DMS153 treated with DMSO at 0.1 percent for 48 hours (cell line): ENCODE measurements at regions not wholly inside any gene's neighbourhood (a gene's known extent, or its start where the extent isn't known, plus 50 kb on each side); places are given as distances from the start of the nearest gene placed in this dataset.
"Not testable (repeated sequence)": the region's sequence is repeated elsewhere in the genome, so short reads cannot be mapped to it uniquely, and the experiment has no call there.

Experiments used
- DNase-seq: peaks from one replicate; lab custom pipeline; 2025; ENCODE audit not compliant: unreplicated experiment; lab: John Stamatoyannopoulos, UW

DNA sequence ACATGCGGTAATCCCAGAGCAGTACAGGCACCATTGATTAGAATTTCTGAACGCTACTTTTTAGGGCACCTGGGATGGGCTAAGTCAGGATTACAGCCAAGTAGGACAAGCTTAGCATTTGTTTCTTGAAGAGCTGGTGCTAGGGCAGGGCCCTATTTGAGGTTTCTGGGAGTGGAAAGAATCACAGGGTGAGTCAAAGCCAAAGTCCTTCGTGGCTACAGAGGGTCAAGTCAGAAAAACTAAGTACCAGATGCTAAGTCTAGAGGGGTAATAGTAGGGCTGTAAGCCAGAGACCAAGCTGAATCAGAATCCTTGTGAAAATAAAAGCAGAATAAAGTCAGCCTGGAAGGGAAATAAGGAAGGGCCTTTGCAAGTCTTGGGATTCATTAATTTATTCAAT lies 448.6 kb downstream of the ZIC3 start:
- DNase-seq: no peak

DNA sequence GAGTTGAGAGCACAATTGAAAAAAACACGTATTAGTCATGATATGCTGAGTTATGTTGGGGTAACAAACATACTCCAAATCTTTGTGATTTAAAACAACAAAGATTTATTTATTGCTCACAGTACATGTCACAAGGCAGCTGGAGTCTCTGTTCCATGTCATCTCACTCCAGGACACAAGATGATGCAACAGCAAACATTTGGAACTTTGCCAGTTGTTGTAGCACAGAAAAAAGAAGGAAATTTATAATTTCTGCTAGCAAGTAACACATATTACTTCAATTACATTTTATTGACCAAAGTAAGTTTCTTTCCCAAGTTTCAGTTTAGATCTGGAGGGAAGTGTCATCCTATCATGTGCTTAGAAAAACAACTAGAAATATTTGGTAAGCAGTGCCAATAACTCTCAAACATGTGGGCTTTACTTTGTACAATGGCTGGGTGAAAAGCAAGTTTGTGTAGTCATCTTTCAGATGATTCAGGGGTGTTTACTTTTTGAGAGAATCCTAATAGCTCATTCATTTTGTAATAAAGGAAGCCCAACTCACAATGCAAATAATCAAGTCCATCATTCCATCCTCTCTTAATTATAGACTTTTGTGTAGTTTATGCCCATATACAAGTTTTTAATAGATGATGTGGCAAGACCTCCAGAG lies 452.3 kb downstream of the ZIC3 start:
- DNase-seq: peak; percentile 36

DNA sequence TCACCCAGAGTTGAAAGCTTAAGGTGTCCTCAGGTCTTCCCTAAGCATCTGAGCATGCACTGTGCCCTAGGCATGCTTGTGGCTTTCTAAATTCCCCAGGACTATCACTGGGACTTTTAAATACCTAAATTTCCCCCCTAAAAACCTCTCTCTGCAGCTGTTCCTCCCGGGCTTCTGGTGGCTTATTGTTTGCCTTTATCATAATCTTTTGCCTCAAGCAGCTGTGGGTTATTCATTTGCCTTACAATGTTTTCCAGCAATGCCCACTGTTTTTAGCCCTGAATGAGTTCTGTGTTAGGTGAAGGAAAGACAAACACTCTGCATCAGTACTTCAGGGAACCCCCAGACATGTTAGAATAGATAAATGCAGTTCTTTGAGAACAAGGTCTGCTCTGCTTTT lies 455.0 kb downstream of the ZIC3 start:
- no peak for DNase-seq

DNA sequence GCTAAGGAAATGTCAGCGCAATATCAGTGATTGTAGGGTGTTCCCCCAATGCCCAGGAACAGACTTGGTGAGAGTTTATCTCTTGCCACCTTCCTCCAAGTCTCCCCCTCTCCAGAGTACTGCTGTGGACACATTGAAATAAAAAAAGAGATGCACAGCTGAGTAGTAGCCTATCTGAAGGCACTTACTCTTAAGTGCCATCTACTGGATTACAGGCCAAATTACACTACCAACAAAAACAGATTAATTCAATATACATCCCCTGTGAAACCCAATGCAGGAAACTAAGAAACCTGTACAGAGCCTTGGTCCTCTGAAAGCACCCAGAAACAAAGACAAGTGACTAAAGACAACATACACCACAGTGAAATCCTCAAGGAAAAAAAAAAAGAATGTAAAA lies 460.3 kb downstream of the ZIC3 start:
- DNase-seq: peak; percentile 64

DNA sequence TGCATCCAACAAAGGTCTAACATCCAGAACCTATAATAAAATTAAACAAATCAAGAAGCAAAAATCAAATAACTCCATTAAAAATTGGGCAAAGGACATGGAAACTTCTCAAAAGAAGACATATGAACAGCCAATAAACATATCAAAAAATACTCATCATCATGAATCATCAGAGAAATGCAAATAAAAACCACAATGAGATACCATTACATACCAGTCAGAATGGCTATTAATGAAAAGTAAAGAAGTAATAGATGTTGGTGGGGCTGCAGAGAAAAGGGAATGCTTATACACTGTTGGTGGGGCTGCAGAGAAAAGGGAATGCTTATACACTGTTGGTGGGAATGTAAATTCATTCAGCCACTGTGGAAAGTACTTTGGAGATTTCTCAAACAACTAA lies 465.8 kb downstream of the ZIC3 start:
- DNase-seq: no peak

DNA sequence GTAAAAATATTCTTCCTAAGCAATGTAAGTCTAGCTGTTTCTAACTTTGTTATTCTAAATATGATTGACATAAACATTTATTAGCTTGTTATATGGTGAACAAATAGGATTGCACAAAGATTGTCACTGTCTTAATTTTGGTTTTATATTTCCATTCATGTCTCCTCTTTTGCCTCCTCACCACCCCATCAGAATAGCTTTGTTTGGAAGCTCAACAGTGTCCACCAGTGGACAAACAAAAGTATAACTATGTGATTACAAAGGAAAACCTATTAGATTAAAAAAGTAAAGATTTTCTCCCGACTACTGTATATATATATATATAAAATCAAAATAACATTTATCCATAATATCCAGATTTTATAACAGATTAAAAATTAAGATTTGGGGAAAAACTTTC lies 468.2 kb downstream of the ZIC3 start:
- DNase-seq: peak; percentile 7

DNA sequence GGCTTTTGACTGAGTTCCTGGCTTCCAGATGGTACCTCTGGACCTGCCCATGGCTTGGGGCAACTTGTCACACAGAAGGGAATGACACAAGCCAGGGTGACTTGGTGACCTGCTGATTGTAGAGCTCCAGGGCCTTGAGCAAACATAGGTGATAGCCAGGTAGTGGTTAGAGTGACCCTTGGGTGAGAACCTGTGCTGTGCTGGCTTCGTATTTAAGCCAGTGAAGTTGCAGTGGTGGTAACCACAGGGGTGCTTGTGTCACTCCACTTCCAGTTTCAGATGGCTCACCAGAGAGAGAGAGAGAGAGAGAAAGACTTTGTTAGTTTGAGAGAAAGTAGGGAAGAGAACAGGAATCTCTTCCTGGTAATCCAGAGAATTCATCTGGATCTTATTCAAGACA lies 471.6 kb downstream of the ZIC3 start:
- no peak for DNase-seq

DNA sequence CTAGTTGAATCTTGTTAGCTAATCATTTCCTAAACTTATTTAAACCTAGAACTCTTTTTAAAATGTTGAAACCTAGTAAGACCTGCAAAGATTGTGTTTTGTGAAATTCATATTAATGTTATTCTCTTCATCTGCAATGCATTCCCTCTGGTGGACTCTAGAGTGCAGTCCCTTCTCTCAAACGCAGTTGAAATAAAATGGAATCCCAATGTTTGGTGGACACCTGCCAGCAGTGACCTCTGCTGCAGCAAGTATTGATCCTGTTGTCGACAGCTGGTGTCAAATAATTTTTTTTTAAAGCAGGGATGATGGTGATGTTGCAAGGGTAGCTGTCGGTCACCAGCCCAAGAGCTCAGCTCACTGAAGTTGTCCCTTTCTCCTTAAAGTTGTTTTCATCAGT lies 492.0 kb downstream of the ZIC3 start:
- DNase-seq: no peak

DNA sequence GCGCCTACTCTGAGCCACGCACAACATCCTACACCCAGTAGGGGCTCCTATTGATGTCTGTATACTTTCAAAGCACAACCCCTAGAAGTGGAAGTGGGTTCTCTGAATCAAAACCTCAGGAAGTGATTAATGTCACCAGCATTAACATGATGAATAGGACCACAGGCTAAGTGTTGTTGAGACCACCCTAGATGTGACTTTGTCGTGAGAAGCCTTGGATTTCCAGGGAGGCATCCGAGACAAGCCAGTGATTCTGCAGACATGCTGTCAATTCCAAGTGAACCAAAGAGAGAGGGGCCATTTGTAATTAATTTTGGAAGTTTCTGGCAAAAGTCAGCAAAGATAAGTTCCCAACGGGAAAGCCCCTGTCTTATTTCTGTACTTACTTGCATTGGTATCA lies 493.0 kb downstream of the ZIC3 start:
- DNase-seq: no peak

DNA sequence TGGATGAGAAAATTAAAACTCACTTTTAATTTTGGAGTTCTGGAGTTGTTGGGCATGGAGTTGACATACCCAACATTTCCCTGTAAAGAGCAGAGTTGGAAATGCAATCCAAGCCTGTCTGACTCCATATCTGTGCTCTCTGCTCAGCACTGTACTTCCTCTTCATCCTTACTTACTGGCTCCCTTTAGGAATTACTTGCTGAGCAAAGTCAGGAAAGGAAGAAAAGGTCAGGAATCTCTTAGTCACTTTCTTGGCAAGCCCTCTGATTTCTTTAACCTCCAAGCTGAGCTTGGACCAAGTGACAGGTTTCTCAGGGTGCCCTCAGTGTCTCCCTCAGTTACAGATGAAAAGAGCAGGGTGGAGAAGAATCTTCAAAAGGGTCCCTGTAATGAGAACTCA lies 501.5 kb downstream of the ZIC3 start:
- DNase-seq: no peak

DNA sequence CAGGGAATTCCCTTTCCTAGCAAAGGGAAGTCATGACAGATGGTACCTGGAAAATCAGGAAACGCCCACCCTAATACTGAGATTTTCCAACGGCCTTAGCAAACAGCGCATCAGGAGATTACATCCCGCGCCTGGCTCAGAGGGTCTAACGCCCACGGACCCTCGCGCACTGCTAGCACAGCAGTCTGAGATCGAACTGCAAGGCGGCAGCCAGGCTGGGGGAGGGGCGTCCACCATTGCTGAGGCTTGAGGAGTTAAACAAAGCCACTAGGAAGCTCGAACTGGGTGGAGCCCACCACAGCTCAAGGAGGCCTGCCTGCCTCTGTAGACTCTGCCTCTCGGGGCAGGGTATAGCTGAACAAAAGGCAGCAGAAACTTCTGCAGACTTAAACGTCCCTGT lies 507.7 kb downstream of the ZIC3 start:
- DNase-seq: no peak

DNA sequence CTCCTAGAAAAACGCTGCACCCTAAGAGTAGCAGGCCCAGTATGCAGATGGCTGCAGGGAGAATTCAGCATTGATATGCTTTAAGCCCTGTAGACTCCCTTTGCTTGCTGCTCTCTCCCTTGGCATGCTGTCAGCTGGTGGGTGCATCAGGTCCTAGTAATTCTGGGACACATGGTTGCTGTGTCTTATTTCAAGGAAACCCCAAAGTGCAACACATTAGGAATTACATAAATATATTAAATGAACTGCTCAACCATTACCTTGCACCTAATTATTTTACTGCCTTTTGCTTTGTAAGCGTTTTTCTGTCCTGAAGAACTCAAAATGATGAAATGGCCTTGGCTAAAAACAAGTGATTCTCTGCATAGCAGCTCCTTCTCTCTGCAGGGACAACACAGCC lies 516.3 kb downstream of the ZIC3 start:
- DNase-seq: no peak

DNA sequence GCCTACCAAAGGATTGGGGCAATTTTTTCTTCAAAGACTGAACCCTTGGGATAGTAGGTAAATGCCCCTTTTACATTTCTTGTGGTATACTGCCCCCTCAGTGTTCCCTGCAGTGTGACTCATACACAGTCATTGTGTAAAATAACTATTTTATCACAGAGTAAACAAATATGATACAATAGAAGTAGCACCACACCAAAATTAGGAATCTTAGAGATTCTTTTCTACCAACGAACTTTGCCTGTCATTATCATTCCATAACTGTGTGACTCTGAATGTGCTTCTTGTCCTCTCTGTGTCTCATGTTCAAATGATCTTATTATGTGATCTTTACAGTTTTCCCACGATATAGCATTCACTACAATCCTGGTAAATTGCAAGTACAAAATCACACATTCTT lies 517.0 kb downstream of the ZIC3 start:
- DNase-seq: no peak

DNA sequence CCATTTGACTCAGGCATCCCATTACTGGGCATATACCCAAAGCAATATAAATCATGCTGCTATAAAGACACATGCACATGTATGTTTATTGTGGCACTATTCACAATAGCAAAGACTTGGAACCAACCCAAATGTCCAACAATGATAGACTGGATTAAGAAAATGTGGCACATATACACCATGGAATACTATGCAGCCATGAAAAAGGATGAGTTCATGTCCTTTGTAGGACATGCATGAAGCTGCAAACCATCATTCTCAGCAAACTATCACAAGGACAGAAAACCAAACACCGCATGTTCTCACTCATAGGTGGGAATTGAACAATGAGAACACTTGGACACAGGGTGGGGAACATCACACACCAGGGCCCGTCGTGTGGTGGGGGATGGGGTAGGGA lies 545.0 kb downstream of the ZIC3 start:
- not testable (repeated sequence) for DNase-seq

DNA sequence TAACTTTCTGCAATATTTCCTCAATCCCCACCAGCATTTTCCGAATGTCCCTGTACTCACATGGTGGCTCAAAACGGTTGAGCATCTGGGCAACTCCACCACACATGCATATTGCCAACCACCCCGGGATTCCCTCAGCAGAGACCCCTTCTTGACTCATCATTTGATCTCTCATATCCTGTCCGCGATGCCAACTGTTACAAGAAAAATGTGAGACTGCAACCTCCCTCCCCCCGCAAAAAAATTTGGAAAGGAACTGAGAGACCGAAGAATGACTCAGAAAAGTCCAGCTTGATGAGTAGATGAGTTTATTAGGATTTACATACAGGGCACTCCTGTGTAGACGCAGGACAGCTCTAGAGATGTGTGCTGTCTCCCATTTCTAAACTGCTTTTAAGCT lies 561.4 kb downstream of the ZIC3 start:
- DNase-seq: no peak

DNA sequence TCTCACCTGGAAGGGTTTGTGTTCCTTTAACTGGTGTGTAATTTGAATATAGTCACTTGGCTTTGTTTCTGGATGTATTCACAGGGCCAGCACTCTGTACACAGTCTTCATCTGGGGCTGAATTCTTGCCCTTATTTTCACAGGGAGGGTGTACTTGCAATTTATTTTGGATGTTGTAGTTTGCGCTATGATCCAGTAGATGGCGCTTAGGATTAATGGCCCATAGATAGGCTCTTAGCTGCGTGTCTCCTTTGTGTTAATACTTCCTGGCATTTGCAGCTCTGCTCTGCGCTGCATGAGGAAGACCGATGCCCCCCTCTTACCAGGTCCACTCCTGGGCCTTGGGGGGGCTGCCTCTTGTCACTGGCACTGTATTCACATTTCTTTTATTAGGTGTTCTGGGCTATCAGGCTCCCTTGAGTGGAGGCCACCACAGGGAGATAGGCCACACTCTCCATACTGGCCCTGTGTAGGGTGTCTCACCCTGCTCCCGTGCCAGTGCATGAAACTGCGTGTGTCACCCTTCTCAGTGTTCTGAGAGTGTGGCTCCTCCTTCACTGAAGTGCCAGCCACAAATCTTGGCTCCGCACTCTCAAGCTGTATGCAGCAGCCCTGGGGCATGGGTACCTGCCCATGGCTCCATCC lies 562.2 kb downstream of the ZIC3 start:
- DNase-seq: peak; percentile 16

DNA sequence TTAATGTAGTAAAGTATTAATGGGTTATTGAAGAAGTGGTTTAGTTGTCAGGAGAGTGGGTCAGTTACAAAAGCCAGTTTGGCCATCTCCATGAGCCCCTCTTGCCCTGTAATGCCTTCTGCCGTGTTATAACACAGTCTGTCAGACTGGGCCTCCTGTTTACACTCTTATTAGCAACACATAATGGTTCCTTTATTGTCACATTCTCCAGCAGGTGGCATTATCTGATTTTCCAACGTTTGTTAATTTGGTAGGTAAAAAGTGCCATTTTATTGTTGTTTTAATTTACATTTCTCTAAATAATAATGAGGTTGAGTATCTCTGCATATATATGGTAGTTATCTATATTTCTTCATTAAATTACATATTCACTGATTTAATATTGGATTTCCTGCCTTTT lies 560.8 kb downstream of the FGF13 start:
- DNase-seq: no peak

DNA sequence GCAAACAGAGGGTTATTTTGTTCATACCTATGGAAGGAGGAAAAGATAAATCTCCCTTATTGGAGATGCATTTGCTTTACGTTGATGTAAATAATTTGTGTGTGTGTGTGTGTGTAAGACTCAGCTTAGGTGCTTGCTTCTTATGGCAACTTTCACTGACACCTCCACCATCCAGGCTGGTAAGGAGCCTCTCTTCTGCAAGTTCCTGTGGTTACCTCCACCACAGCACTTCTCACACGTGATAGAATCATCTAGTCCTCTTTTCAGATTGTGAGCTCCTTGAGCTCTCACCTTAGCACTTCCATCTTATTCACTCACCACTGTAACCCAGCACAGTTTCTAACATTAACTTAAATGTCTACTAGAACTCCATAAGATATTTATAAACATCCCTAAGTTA lies 553.7 kb downstream of the FGF13 start:
- no peak for DNase-seq

DNA sequence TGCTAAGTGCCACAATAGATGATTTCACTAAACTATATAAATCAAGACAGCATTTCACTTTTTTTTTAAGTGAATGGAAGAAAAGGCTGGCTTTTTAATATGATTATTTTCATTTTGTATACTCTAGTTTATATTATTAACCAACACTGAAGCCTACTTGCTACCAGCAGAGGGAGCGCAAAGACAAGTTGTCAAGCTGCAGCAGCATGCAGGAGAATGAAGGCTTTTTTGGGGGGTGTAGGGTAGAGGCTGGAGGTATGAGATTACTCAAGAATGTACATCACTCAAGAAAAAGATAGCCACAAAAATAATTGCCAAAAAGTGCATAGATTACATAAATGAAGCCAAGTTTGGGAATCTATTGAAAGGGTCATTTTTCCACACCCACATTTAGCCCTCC lies 519.5 kb downstream of the FGF13 start:
- DNase-seq: no peak

DNA sequence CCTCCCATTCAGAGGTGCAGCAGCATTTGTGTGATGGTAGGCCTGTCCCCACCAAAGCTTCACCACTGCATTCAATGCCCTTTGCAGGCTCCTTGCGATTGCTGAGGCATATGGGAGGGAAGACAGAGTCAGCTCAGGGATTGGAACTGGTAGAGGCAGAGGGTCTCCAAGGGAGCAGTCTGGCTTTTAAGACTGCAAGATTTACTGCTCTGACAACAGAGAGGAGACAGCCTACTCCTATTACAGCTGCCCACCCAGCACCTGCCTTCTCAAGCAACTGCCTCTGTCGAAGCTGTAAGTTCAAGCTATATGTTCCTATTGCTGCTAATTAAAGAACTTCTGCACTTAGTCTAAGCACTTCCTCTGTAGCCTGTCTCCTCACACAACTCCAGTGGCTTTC lies 481.8 kb downstream of the FGF13 start:
- no peak for DNase-seq

DNA sequence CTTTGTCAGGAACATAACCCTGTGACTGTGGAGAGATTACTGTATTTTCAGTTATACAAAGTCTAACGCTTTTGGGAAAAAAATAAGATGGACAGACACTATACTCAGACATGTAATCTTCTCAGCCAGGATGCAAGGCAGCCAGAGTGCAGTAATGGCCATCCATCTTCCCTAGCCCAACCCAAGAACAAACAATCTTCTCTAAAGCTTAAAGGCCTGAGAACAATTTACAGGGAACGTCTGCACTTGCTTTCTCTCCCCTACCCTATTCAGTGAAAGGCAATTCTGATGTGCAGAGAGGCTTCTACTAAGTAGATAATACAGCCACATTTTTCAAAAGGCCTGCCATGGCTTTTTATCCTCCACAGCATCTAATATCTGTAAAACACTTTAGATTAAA lies 471.3 kb downstream of the FGF13 start:
- DNase-seq: no peak

DNA sequence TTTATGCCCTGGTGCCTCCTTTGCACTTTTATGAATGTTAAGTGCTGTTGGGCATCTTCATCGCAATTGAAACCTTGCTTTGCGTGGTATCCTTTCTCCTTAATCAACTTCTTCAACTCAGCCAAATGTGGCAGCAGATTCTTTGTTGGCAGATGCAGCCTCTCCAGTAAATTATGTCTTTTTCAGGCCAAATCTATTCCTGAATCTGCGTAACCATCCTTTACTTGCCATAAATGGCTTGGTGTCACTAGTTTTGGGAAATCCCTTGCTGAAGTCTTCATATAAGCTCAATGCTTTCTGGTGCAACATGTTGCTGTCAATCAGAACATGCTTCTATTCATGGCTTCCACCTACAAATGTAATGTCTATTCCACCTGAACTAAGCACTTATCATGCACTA lies 457.5 kb downstream of the FGF13 start:
- no peak for DNase-seq

DNA sequence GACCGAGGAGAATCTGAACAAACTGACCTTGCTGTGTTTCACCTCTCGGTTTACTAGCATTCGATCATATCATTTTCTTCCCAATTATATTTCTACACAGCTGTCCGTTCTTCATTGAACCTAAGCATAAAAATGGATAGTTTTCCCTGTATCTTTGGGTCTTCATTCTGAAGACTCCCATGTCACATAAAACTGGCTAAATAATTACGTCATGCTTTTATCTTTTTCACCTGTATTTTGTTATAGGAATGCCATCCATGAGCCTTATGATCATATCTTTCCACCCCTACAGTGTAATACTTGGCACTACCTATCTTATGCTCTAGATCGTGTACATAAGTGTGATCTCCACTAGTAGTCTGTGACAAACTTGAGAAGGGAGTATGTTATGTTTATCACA lies 456.1 kb downstream of the FGF13 start:
- no peak for DNase-seq
